ENCODE measurements at regions not wholly inside any gene's neighbourhood (a gene's known extent, or its start where the extent isn't known, plus 50 kb on each side); places are given as distances from the start of the nearest gene placed in this dataset.

GRCh38 chr16:27701381-27701780, 151.4 kb downstream of the KATNIP start:
- TF ChIP-seq, protein P1, sequence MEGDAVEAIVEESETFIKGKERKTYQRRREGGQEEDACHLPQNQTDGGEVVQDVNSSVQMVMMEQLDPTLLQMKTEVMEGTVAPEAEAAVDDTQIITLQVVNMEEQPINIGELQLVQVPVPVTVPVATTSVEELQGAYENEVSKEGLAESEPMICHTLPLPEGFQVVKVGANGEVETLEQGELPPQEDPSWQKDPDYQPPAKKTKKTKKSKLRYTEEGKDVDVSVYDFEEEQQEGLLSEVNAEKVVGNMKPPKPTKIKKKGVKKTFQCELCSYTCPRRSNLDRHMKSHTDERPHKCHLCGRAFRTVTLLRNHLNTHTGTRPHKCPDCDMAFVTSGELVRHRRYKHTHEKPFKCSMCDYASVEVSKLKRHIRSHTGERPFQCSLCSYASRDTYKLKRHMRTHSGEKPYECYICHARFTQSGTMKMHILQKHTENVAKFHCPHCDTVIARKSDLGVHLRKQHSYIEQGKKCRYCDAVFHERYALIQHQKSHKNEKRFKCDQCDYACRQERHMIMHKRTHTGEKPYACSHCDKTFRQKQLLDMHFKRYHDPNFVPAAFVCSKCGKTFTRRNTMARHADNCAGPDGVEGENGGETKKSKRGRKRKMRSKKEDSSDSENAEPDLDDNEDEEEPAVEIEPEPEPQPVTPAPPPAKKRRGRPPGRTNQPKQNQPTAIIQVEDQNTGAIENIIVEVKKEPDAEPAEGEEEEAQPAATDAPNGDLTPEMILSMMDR (IDR thresholded peaks at IDR 0.05; ENCODE audit: borderline replicate concordance, insufficient read depth, low read depth, low read length), result no peak
- H3K4me3 ChIP-seq (ENCODE audit: low read depth, low read length), result no peak overlapping the region

GRCh38 chr16:27703121-27703520, 153.2 kb downstream of the KATNIP start:
- H3K4me3 ChIP-seq (ENCODE audit: low read depth, low read length), result no peak overlapping the region

GRCh38 chr16:27703545-27703944, 153.6 kb downstream of the KATNIP start:
- no peak overlapping the region for H3K4me3 ChIP-seq (ENCODE audit: low read depth, low read length)
- TF ChIP-seq, protein P1 (IDR thresholded peaks at IDR 0.05; ENCODE audit: borderline replicate concordance, insufficient read depth, low read depth, low read length), result no peak

More at GRCh38 chr16:27703121-27703520, 153.2 kb downstream of the KATNIP start:
- TF ChIP-seq, protein P1 (IDR thresholded peaks at IDR 0.05; ENCODE audit: borderline replicate concordance, insufficient read depth, low read depth, low read length), result no peak

DNA sequence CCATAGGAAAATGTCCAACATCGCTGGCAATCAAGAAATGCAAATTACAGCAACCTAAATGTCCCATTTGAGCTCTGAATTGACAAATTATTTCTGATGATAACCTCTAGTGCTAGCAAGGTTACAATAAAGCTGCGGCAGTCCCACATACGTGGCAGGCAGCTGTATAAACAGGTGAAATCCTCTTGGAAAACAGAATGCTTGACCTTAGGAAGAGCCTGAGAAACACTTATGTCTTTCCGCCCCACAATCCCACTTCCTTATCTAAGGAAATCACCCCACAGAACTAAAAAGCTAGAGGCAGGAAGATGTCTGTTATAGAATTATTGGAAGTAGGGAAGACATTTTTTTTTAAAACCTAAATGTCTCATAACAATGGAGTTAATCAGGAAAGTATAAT, 154.3 kb downstream of the KATNIP start:
- no peak overlapping the region for H3K4me3 ChIP-seq (ENCODE audit: low read depth, low read length)
- TF ChIP-seq, protein P1 (IDR thresholded peaks at IDR 0.05; ENCODE audit: borderline replicate concordance, insufficient read depth, low read depth, low read length), result no peak

- TF ChIP-seq, protein P1 (IDR thresholded peaks at IDR 0.05; ENCODE audit: borderline replicate concordance, insufficient read depth, low read depth, low read length), result no peak
- H3K4me3 ChIP-seq (ENCODE audit: low read depth, low read length), result no peak overlapping the region
Measured at GRCh38 chr16:27706156-27706865, 156.4 kb downstream of the KATNIP start.

GRCh38 chr16:27706866-27707685, 157.1 kb downstream of the KATNIP start:
- no peak overlapping the region for H3K4me3 ChIP-seq (ENCODE audit: low read depth, low read length)
- TF ChIP-seq, protein P1 (IDR thresholded peaks at IDR 0.05; ENCODE audit: borderline replicate concordance, insufficient read depth, low read depth, low read length), result no peak
